Tibial nerve (tissue), 4 donors: ENCODE measurements at regions not wholly inside any gene's neighbourhood (a gene's known extent, or its start where the extent isn't known, plus 50 kb on each side); places are given as distances from the start of the nearest gene placed in this dataset.
"Not testable (repeated sequence)": the region's sequence is repeated elsewhere in the genome, so short reads cannot be mapped to it uniquely, and the experiment has no call there.

Experiments used
- CTCF ChIP-seq, 5 experiments: fragments of 200-600 bp in 3 of 5; fragments of 450-650 bp in 2 of 5; sonication (generic) in 3 of 5; IDR thresholded peaks; one replicate each; pipeline ENCODE4 v1.5.1; 2016 to 2019; ENCODE audit warnings: antibody characterized with exemption in 5 of 5, mild to moderate bottlenecking in 3 of 5, moderate library complexity in 2 of 5
- EP300 ChIP-seq, 2 donors: sonication (generic); formaldehyde crosslinking; IDR thresholded peaks; one replicate each; pipeline ENCODE4 v1.6.1; 2017; ENCODE audit warnings: antibody characterized with exemption in 2 of 2, mild to moderate bottlenecking in 1 of 2
- POLR2A ChIP-seq, 2 donors: fragments of 450-650 bp; IDR thresholded peaks; one replicate each; pipeline ENCODE4 v1.6.1; 2017; ENCODE audit warnings: antibody characterized with exemption in 2 of 2, mild to moderate bottlenecking in 2 of 2, moderate library complexity in 2 of 2

GRCh38 chr15:24268536-24269165 is 406.9 kb upstream of the NPAP1 start:
- TF ChIP-seq CTCF, POLR2A, EP300 (IDR thresholded peaks at IDR 0.05): not testable (repeated sequence)
